ENCODE measurements at regions not wholly inside any gene's neighbourhood (a gene's known extent, or its start where the extent isn't known, plus 50 kb on each side); places are given as distances from the start of the nearest gene placed in this dataset.

- TF ChIP-seq HDAC2 (IDR thresholded peaks at IDR 0.05; ENCODE audit: borderline replicate concordance in 1 of 2, low read depth in 2 of 2, low read length in 2 of 2) (no peak), SAP30 (IDR thresholded peaks at IDR 0.05; ENCODE audit: insufficient read depth, insufficient replicate concordance, low read length) (no peak), MAX (IDR thresholded peaks at IDR 0.05) (no peak)
Measured at GRCh38 chr14:22226381-22226780, 362.6 kb downstream of the DAD1 start (continued).
